ENCODE measurements at regions not wholly inside any gene's neighbourhood (a gene's known extent, or its start where the extent isn't known, plus 50 kb on each side); places are given as distances from the start of the nearest gene placed in this dataset.

DNA sequence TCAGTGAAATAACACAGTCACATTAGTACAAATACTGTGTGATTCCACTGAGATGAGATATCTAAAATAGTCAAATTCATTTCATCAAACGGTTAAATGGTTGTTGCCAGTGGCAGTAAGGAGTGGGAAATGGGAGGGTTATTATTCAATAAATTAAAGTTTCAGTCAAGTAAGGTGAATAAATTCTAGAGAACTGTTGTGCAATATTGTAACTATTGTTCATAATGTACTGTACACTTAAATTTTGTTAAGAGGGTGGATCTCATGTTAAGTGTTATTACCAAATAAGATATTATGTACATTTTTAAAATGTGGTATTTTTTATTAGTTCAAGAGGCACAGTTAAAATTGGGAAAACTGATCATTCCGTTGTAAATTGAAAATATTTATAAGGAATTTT is 463.3 kb upstream of the BRINP3 start:
- H3K4me1 ChIP-seq (replicated peaks in 1 of 2; ENCODE audit: control insufficient read depth in 2 of 2, insufficient read depth in 2 of 2, low read length in 2 of 2), result no peaks in the 10 kb centered on the region
- H3K9me1 ChIP-seq (ENCODE audit: control insufficient read depth, insufficient read depth, low read length), result no peaks in the 10 kb centered on the region
- H3K79me2 ChIP-seq (ENCODE audit: control insufficient read depth, insufficient read depth, low read length), result no peaks in the 10 kb centered on the region
- DNase-seq (ENCODE audit: extremely low read depth in 1 of 4, low spot score in 3 of 4) (no peak), ATAC-seq (no peak), FAIRE-seq (no peak)
- no peak for TF ChIP-seq CREB5 (CRISPR knock-in tag; IDR thresholded peaks at IDR 0.05)
- no peak for TF ChIP-seq PCBP2 (IDR thresholded peaks at IDR 0.05; ENCODE audit: low read depth, low read length, poor library complexity, severe bottlenecking)
- TF ChIP-seq ZNF133 (CRISPR knock-in tag; IDR thresholded peaks at IDR 0.05), result no peak
- TF ChIP-seq ZNF280A (IDR thresholded peaks at IDR 0.05; ENCODE audit: low read depth, partially characterized antibody), result no peak
- no peak for TF ChIP-seq E2F3 (CRISPR knock-in tag; IDR thresholded peaks at IDR 0.05)
- TF ChIP-seq SREBF2 (CRISPR knock-in tag; IDR thresholded peaks at IDR 0.05), result no peak
- TF ChIP-seq MYNN (IDR thresholded peaks at IDR 0.05), result no peak
- TF ChIP-seq MYNN (CRISPR knock-in tag; IDR thresholded peaks at IDR 0.05), result no peak
- peak; percentile 63 for TF ChIP-seq CEBPB (tag; IDR thresholded peaks at IDR 0.05)
- TF ChIP-seq HNRNPL (IDR thresholded peaks at IDR 0.05; ENCODE audit: low read depth, low read length), result no peak
- no peak for TF ChIP-seq CEBPG (CRISPR knock-in tag; IDR thresholded peaks at IDR 0.05)
- TF ChIP-seq CEBPG (tag; conservative IDR thresholded peaks at IDR 0.05 in 1 of 2, IDR thresholded peaks at IDR 0.05 in 1 of 2), result peak in 1 of 2 experiments; percentile 79; a peak in 2 of 4 replicates
- no peak for TF ChIP-seq HSF4 (CRISPR knock-in tag; IDR thresholded peaks at IDR 0.05; ENCODE audit: borderline replicate concordance)
- H3K4me2 ChIP-seq (ENCODE audit: insufficient read depth, low read length), result no peak overlapping the region
- no peaks in the 10 kb centered on the region for H4K20me1 ChIP-seq (replicated peaks; ENCODE audit: control insufficient read depth, insufficient read depth, low read length)
- H3K36me3 ChIP-seq (ENCODE audit: control insufficient read depth, insufficient read depth, low read length), result no peaks in the 10 kb centered on the region
- H3K9ac ChIP-seq (ENCODE audit: insufficient read depth in 1 of 2, low read depth in 2 of 2, low read length in 2 of 2), result no peak overlapping the region
- H3K27ac ChIP-seq (ENCODE audit: extremely low read depth, low read depth, low read length), result no peak overlapping the region
- in situ Hi-C loops (cut with MboI) (no loop called here), intact Hi-C loops (cut with micrococcal nuclease) (no loop called here)
- H2AFZ ChIP-seq (ENCODE audit: low read depth, low read length), result no peak overlapping the region
- 3% methylated on average over 2 of the region's 2 CpGs for WGBS (ENCODE audit: insufficient coverage, low coverage, missing lambda C conversion rate)
- H3K4me3 ChIP-seq, result no peak overlapping the region
- H3K9me3 ChIP-seq (replicated peaks; ENCODE audit: control insufficient read depth, insufficient read depth, low read depth, low read length), result no peaks in the 10 kb centered on the region; the same call in 1 of the 2 replicates
- BruUV-seq (replicated peaks), result no TSS peak
- no peaks in the 10 kb centered on the region for H3K27me3 ChIP-seq (ENCODE audit: control insufficient read depth in 2 of 2, insufficient read depth in 2 of 2, low read length in 2 of 2)
- ChIA-PET POLR2A (no interaction called here), CTCF (ENCODE audit: low intra/inter-chr PET ratio) (no interaction called here)
